Astrocyte of the spinal cord (primary cell): ENCODE measurements at regions not wholly inside any gene's neighbourhood (a gene's known extent, or its start where the extent isn't known, plus 50 kb on each side); places are given as distances from the start of the nearest gene placed in this dataset.

Experiments used
- DNase-seq: peaks from one replicate; pipeline ENCODE4 v3.0.0; 2011; ENCODE audit warnings: low read depth, low spot score
- H3K4me3 ChIP-seq: 2 replicates; pipeline ENCODE4 v1.5.1; 2011; ENCODE audit warnings: low read depth, mild to moderate bottlenecking, low read length, moderate library complexity
- CTCF ChIP-seq: IDR thresholded peaks from 2 replicates; pipeline ENCODE4 v1.5.1; 2012; ENCODE audit warnings: low read depth, mild to moderate bottlenecking, low read length, inconsistent platforms
- in situ Hi-C: cut with HindIII; loops from 2 replicates; pipeline ENCODE4 v1.10.0; 2017; ENCODE audit warnings: low sequenced_read_pairs

- DNase-seq: no peak
- H3K4me3 ChIP-seq: no peak overlapping the region
- in situ Hi-C loops: no loop called here
- TF ChIP-seq CTCF: no peak
These were observed 196.0 kb upstream of the NPY2R start for GRCh38 chr4:155012469-155012868.

GRCh38 chr4:155017426-155017825, 191.0 kb upstream of the NPY2R start:
- no peak for TF ChIP-seq CTCF
- in situ Hi-C loops: no loop called here
- no peak overlapping the region for H3K4me3 ChIP-seq
- DNase-seq: no peak

GRCh38 chr4:155025762-155026457, 182.5 kb upstream of the NPY2R start:
- in situ Hi-C loops: no loop called here
- TF ChIP-seq CTCF: peak; percentile 53
- peak; percentile 33 for DNase-seq
- no peak overlapping the region for H3K4me3 ChIP-seq

GRCh38 chr4:155026715-155027114, 181.7 kb upstream of the NPY2R start:
- no peak for TF ChIP-seq CTCF
- H3K4me3 ChIP-seq: no peak overlapping the region
- in situ Hi-C loops: no loop called here
- DNase-seq: no peak

GRCh38 chr4:155032521-155033229, 175.8 kb upstream of the NPY2R start:
- H3K4me3 ChIP-seq: no peak overlapping the region
- in situ Hi-C loops: no loop called here
- DNase-seq: no peak
- no peak for TF ChIP-seq CTCF

- no peak overlapping the region for H3K4me3 ChIP-seq
- in situ Hi-C loops: no loop called here
- no peak for DNase-seq
- no peak for TF ChIP-seq CTCF
These were observed 174.8 kb upstream of the NPY2R start for GRCh38 chr4:155033604-155034003.
